Activated CD4-positive, alpha-beta T cell treated with anti-CD3 and anti-CD28 coated beads, Interleukin-2, amount 50 U/mL, for 16 hours (primary cell): ENCODE measurements at regions not wholly inside any gene's neighbourhood (a gene's known extent, or its start where the extent isn't known, plus 50 kb on each side); places are given as distances from the start of the nearest gene placed in this dataset.
"Not testable (repeated sequence)": the region's sequence is repeated elsewhere in the genome, so short reads cannot be mapped to it uniquely, and the experiment has no call there.

Experiments
- DNase-seq: peaks from one replicate; pipeline ENCODE4 v3.0.0-alpha.2; 2020

- DNase-seq = not testable (repeated sequence)
Observed at GRCh38 chr3:99294092-99294491, 344.3 kb upstream of the COL8A1 start.

DNA sequence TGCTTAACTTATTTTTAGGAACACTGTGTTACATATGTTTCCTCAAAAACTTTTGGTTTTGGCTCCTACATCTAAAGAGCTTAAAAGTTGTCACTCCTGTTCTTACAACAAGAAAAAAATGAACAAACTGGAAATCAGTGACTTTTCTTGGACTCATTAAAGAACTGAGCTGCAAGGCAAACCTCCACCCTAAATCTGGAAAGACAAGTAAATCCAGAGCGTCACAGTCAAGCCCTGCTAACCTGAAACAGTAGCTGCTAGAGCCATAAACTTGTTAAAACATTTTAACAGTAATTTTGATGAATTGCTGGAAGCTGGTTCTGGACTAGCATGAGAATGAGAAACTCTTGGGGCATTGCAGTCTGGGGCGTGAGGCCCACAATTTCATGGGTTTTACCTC lies 350.5 kb upstream of the COL8A1 start:
- DNase-seq = no peak

GRCh38 chr3:99286266-99286845 lies 352.0 kb upstream of the COL8A1 start:
- no peak for DNase-seq

DNA sequence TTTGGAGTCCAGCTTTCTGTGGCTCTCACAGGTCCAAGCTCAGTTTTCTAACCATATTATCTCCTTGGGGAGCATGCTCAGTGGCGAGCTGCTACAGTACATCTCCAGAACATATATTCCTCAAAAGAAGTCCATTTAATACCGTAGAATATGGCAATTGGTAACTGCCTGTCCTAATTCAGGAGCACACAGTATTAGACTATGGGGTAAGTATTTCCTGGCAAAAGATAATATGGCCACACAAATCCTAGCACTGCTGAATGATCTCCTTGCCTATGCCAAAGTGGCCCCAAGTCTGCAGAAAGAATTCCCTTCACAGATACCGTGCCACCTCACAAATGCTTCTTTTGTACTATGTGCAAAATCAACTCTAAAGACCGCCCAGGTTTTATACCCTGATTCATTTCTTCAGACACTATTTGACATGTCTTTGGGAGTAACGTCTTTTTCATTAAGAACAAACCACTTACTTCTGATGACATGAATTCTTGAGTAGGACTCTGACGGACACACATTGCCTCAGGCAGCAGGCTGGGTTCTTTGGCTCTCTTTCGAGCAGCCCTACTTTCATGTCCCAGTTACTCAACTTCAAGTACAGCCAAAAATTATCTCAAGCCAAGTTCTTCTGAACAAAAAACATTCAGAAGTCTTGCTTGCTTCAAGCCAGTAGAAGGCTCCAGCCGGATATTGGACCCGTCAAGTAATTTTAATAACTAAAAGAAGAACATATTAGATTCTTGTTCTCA lies 368.3 kb upstream of the DCBLD2 start:
- DNase-seq = no peak

DNA sequence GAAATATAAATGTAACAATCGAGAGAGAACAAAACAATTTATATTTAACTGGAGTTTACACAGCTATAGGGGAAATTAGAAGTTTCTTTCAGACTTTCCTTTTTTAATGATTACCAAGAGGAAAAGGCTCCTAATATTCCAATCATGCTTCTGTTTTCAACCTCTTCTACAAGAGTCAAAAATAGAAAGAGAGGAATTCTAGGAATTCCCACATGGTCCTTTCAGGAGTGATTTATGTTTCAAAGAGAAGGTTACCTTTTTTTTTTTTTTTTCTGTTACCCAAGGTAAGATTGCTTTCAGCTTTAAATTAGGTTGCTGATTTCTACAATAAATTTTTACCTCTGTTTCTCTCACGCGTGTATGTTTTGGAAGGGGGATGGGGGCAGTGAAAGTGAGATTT lies 355.3 kb upstream of the DCBLD2 start:
- no peak for DNase-seq

- DNase-seq = no peak
Observed at GRCh38 chr3:99253963-99254355, 352.5 kb upstream of the DCBLD2 start.

DNA sequence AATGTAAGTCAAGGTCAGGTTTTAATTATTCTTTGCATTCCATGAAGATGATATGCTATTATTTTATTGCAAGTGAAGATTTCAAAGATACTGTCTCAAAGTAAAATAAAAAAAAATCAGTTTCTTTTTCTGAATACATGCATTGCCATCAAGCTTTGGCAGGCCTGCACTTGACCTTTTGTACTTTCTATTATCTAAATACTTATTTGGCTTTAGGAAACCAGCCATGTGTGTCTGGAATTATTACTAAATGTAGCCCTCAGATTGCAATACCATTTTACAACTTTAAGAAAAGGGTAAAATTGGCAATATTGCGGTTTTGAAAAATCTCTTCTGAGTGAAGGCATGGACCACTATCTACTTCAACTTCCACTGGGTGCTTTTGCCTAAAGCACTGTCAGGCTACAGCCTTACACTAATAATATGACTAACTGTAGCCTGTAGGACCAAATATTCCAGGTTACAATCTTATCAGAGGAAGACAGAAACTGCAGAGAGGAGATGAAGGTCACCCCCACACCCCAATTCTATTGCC lies 349.4 kb upstream of the DCBLD2 start:
- DNase-seq = no peak

DNA sequence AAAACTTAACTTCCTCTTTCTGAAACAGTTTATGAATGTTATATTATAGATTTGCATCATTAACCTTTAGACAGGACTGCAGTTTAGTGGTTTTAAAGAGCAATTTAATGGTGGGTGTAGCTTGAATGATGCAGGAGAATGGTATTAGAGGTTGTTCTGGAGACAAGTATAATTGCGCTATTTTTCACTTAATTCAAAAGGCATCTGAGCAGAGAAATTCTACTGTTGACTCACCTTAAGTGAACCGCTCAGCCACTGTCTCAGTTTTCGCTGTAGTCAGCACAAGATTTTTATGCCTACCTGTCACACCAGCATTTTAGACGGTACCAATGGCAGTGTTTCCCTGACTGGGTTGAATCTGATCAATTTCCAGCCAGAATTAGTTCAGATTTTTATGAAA lies 348.8 kb upstream of the DCBLD2 start:
- no peak for DNase-seq

- DNase-seq = no peak
Observed at GRCh38 chr3:99249627-99250026, 348.1 kb upstream of the DCBLD2 start.

DNA sequence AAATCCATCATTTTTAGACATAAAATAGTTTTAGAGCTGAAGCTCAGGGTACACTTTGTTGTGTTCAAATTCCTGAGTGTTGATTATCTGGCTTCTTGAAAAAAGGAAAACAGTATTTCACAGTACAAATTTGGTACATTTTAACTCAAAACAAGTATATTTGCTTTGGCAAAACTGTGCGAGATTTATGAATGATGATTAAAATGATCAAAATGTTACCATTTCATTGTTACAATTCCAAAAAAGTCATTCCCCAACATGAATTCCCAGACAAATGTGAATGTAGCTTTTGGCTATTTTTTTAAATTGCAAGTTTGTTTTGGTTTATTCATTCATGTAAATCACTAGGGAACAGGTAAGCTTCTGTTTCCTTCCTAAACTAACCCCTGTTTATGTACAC lies 347.4 kb upstream of the DCBLD2 start:
- no peak for DNase-seq

DNA sequence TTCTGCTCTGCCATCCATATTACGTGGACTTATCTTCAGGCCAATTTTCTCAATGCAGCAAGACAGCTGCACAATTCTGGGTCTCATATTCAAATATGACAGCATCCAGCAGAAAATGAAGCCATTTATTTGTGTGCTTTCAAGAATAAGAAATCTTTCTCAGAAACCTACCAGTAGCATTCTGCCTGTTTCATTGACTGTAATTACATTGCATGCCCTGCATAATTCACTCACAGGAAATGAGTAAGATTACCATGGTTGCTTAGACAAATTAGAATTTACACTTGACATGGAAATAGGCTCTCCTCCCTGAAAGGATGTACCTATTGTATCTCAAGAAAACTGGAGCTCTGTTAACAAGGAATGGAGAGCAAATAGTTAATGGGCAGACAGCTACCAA lies 346.6 kb upstream of the DCBLD2 start:
- DNase-seq = no peak

DNA sequence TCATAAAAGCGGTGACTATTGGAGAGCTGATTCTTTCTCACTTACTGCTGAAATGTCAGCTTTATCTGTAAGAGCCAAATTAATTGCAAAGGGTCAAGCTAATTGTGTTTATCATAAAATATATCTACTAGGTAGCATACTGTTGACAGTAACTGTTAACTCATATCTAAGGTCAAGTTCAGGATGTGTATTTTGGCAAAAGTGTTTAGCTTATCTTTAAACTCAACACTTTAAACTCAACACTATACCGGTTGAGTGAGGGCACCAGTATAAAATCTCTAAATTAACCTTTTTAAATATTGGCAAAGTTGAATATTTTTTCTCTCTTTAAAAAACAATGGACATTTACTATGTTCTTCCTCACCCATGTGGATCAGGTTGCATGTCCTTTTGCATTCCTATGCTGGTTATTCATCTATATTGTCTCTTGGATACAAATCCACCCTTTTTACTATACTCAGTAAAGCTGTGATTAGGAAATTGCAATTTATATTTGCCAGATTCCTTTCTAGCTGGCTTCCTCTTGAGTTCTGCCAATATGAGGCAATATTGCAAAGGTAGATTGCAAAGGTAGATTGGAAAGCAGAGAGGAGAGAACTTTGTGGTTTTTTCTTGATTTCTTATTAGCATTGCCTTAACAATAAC lies 344.6 kb upstream of the DCBLD2 start:
- DNase-seq = no peak

- DNase-seq = no peak
Observed at GRCh38 chr3:99242271-99242670, 340.8 kb upstream of the DCBLD2 start.

GRCh38 chr3:99240700-99241099 lies 339.2 kb upstream of the DCBLD2 start:
- DNase-seq = no peak

DNA sequence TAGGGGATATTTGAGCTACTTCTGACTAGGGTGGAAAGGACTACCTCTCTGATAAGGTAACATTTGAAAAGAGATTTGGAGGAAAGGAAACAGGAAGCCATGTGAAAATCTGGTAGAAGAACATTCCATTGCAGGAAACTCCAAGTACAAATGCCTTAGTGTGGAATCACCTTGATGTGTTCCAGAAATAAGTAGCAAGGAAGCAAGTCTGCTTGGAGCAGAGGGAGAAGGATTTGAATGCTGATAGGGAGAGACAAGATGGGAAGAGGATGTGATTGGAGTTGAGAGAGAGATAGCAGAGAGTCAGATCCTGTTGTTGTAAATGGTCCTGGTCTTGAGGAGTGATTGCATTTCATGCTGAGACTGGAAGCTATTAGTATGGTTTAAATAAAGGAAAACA lies 335.1 kb upstream of the DCBLD2 start:
- DNase-seq = no peak

DNA sequence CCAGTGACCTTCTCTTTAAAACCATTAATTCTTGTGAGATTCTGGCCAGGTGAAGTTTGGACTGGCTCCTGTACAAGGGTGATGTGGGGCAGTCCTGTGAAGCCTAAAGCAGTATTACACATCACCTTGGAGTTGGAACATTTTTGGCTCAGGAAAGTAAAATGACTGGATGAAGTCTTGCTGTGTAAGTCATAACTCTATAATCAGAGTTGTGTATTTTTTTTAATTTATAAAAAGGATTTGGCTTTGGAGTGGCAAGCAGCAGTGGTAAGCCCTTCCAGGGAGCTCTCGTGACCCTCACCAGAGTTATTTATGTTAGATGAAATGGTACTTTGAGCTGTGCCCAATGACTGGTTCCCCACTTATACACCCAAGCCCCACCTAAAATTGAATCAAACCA lies 331.2 kb upstream of the DCBLD2 start:
- DNase-seq = no peak

- DNase-seq = no peak
Observed at GRCh38 chr3:99218468-99218867, 317.0 kb upstream of the DCBLD2 start.

DNA sequence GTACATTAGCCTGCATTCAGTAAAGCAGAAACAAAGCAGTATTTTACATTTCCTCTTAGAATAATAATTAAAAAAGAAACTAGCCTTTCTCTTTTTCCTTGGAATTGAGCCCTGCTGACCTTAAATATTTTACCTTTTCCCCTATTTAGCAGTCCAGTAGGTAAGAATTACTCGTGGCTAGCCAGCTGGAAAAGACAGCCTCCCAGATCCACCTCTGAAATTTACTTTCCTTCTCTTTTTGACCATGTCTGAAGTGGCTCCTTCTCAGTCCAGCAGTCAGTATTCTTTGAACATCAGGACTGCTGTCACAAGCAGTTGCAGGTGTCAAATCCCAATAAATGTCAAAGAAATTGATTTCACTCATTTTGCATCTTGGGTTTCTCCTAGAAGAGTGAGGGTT lies 311.5 kb upstream of the DCBLD2 start:
- no peak for DNase-seq

DNA sequence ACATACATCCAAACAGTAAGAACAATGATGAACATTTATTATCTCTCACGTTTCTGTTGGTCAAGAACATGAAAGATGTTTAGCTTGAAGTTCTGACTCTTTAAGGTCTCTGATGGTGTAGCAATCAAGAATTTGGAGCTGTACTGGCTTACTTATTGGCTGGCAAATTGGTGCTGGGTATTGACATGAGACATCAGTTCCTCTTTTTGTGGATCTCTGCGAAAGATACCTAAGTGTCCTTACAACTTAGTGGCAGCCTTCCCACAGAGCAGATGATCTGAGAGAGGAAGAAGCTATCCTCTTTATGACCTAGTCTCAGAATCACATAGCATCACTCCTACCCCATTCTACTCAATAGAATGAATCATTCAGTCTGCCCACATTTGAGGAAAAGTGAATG lies 309.8 kb upstream of the DCBLD2 start:
- no peak for DNase-seq

- no peak for DNase-seq
Observed at GRCh38 chr3:99199021-99199420, 297.5 kb upstream of the DCBLD2 start.

DNA sequence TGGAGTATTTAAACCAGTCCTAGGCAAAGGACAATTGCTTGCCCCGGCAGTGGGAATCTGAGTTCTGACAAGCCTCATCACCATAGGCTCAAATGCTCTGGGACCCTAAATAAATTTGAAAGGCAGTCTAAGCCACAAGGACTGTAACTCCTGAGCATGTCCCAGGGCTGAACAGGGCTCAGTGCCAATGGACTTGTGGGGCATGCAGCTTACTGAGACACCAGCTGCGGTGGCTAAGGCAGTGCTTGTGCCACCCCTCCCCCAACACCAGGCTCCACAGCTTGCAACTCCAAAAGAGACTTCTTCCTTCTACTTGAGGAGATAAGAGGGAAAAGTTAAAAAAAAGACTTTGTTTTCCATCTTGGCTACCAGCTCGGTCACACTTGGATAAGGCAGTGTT lies 289.7 kb upstream of the DCBLD2 start:
- DNase-seq = no peak

DNA sequence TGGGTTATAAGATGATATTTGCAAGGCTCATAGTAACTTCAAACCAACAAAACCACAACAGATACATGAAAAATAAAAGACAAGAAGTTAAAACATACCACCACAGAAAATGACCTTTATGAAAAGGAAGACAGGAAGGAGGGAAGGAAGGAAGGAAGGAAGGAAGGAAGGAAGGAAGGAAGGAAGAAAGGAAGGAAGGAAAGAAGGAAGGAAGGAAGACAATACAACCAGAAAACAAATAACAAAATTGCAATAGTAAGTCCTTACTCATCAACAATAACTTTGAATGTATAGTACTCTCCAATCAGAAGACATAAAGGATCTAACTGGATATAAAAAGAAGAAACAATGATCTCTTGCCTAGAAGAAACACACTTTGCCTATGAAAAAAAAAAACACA lies 287.4 kb upstream of the DCBLD2 start:
- DNase-seq = no peak

DNA sequence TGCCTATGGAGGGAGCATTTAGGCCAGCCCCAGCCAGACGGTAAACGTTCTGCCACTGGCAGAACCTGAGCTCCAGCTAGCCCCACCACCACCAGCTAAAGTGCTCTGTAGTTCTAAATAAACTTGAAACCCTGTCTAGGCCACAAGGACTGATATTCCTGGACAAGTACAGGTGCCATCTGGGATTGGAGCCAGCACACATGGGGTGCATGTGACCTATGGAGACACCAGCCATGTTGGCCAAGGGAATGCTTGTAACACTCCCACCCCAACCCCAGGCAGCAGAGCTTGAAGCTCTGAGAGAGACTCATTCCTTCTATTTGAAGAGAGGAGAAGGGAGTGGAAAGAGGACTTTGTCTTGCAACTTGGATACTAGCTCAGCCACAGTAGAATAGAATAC lies 284.5 kb upstream of the DCBLD2 start:
- no peak for DNase-seq
